HUES6 (cell line): ENCODE measurements at regions not wholly inside any gene's neighbourhood (a gene's known extent, or its start where the extent isn't known, plus 50 kb on each side); places are given as distances from the start of the nearest gene placed in this dataset.

Source experiments
- H3K27ac ChIP-seq: 2 replicates; pipeline ENCODE4 v1.7.0; 2013; ENCODE audit warnings: low read depth, mild to moderate bottlenecking, low read length, inconsistent platforms
- H3K27me3 ChIP-seq: 2 replicates; pipeline ENCODE4 v1.6.1; 2013; ENCODE audit warnings: low read length; ENCODE audit not compliant: control insufficient read depth, insufficient read depth
- H3K36me3 ChIP-seq: 2 replicates; pipeline ENCODE4 v1.6.1; 2013; ENCODE audit warnings: low read length; ENCODE audit not compliant: control insufficient read depth, insufficient read depth
- H3K4me1 ChIP-seq: 2 replicates; pipeline ENCODE4 v1.6.1; 2013; ENCODE audit warnings: low read length; ENCODE audit not compliant: control insufficient read depth, insufficient read depth
- H3K4me3 ChIP-seq: 2 replicates; pipeline ENCODE4 v1.5.1; 2013; ENCODE audit warnings: low read depth, low read length
- H3K9ac ChIP-seq: one replicate; pipeline ENCODE4 v1.6.1; 2013; ENCODE audit warnings: mild to moderate bottlenecking, low read length
- H3K9me3 ChIP-seq: 2 replicates; pipeline ENCODE4 v1.6.1; 2013; ENCODE audit warnings: low read depth, low read length; ENCODE audit not compliant: control insufficient read depth, insufficient read depth

- H3K4me3 ChIP-seq, result no peak overlapping the region
- no peak overlapping the region for H3K9ac ChIP-seq
- H3K4me1 ChIP-seq, result 0 out of 2 replicates have a peak, but pooled peaks cover 3% of the 10 kb centered on the region
- H3K36me3 ChIP-seq, result no peaks in the 10 kb centered on the region
- peaks cover 5% of the 10 kb centered on the region; the same call in 1 of the 2 replicates for H3K9me3 ChIP-seq
- peaks cover 18% of the 10 kb centered on the region for H3K27me3 ChIP-seq
- no peak overlapping the region for H3K27ac ChIP-seq
Measured at GRCh38 chr2:217691516-217691915, 311.3 kb downstream of the TNS1 start.

GRCh38 chr2:217689053-217689452 lies 313.7 kb downstream of the TNS1 start:
- H3K4me3 ChIP-seq, result no peak overlapping the region
- H3K36me3 ChIP-seq, result no peaks in the 10 kb centered on the region
- no peak overlapping the region for H3K9ac ChIP-seq
- peaks cover 41% of the 10 kb centered on the region for H3K27me3 ChIP-seq
- no peak overlapping the region for H3K27ac ChIP-seq
- H3K9me3 ChIP-seq, result peaks cover 5% of the 10 kb centered on the region; the same call in 1 of the 2 replicates
- peaks cover 7% of the 10 kb centered on the region; the same call in 1 of the 2 replicates for H3K4me1 ChIP-seq

DNA sequence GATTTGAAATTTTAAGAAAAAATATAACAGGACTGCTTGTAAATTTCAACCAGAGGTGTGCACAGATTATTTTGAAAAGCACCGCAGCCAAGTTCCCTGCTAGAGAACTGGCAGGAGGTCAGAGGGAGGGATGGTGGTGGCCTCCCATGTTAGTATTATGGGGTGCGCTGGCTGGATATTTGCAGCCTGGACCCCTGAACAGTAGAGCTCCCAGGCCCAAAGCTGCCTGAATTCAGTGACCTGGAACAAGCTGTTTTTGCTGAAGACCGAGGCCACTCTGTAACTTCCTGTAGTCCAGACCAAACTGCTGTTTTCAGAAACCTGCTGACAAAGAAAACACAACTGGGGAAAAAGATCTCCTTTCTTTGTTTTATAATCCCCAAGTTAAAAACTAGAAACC lies 314.3 kb downstream of the TNS1 start:
- Histone ChIP-seq H3K4me1 (peaks cover 7% of the 10 kb centered on the region; the same call in 1 of the 2 replicates), H3K9me3 (peaks cover 5% of the 10 kb centered on the region; the same call in 1 of the 2 replicates), H3K9ac (no peak overlapping the region), H3K36me3 (no peaks in the 10 kb centered on the region), H3K27me3 (peaks cover 45% of the 10 kb centered on the region), H3K4me3 (no peak overlapping the region), H3K27ac (no peak overlapping the region)

GRCh38 chr2:217687771-217688170 lies 315.0 kb downstream of the TNS1 start:
- no peaks in the 10 kb centered on the region for H3K36me3 ChIP-seq
- peaks cover 7% of the 10 kb centered on the region; the same call in 1 of the 2 replicates for H3K4me1 ChIP-seq
- no peak overlapping the region for H3K9ac ChIP-seq
- peaks cover 46% of the 10 kb centered on the region for H3K27me3 ChIP-seq
- peaks cover 5% of the 10 kb centered on the region; the same call in 1 of the 2 replicates for H3K9me3 ChIP-seq
- no peak overlapping the region for H3K27ac ChIP-seq
- no peak overlapping the region for H3K4me3 ChIP-seq

DNA sequence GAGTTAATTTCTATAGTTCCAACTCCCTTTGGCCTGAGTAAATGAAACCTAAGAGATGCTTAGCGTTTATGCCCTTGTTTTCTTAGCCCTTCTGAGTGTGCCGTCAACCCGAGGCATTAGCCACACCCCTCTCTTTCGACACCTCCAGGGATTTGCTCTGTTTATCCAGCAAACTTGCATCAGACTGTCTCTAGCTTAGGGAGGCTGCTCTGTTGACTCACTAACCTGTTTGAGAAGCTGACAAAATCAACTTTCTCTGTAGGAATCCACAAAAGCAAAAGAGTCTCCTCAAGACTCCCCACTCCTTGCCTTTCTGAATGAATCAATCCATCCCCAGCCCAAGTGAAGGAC lies 317.6 kb downstream of the TNS1 start:
- no peak overlapping the region for H3K27ac ChIP-seq
- H3K4me1 ChIP-seq, result peaks cover 5% of the 10 kb centered on the region; the same call in 1 of the 2 replicates
- peaks cover 55% of the 10 kb centered on the region for H3K27me3 ChIP-seq
- no peak overlapping the region for H3K9ac ChIP-seq
- H3K9me3 ChIP-seq, result no peaks in the 10 kb centered on the region
- H3K4me3 ChIP-seq, result no peak overlapping the region
- no peaks in the 10 kb centered on the region for H3K36me3 ChIP-seq

GRCh38 chr2:217684431-217685254 lies 318.2 kb downstream of the TNS1 start:
- Histone ChIP-seq H3K9ac (no peak overlapping the region), H3K27ac (no peak overlapping the region), H3K4me3 (no peak overlapping the region), H3K9me3 (no peaks in the 10 kb centered on the region), H3K27me3 (peaks cover 53% of the 10 kb centered on the region), H3K36me3 (no peaks in the 10 kb centered on the region), H3K4me1 (peaks cover 5% of the 10 kb centered on the region; the same call in 1 of the 2 replicates)

DNA sequence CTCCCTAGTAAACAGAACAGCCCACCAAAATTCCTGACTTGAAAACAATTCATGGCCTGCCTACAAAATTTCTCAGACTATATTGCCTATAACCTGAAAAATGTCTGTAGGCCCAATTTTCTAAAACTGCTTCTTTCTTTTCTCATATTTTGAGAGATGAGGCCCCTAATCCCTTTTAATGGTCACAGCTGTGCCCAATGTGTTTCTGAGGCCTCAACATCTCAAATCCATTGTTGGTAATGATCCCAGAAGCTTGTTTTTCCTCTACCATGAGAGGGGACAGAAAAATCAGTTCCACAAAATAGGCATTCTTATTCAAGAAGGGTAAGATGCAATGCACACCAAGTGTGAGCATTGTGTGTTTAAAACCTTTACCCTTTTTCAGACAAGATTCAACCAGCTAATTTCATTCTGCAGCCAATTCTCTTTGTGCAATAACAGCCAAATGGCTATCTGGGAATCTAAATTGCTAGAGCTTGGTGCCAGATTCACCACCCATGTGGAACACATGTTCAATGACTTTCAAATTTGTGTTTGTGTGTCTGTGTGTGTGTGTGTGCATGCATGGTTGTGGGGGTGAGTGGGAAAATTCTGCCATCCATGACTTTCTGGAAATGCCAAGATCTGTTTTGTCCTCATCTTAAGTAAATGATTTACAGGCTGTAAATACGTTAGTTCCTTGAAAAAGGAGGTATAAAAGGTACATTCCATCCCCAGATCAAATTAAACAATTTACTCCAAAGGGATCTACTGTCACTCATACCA lies 319.5 kb downstream of the TNS1 start:
- H3K27me3 ChIP-seq, result peaks cover 52% of the 10 kb centered on the region
- no peak overlapping the region for H3K9ac ChIP-seq
- no peak overlapping the region for H3K4me3 ChIP-seq
- no peaks in the 10 kb centered on the region for H3K36me3 ChIP-seq
- H3K4me1 ChIP-seq, result peaks cover 5% of the 10 kb centered on the region; the same call in 1 of the 2 replicates
- no peak overlapping the region for H3K27ac ChIP-seq
- no peaks in the 10 kb centered on the region for H3K9me3 ChIP-seq

GRCh38 chr2:217681791-217682190 lies 321.0 kb downstream of the TNS1 start:
- Histone ChIP-seq H3K36me3 (no peaks in the 10 kb centered on the region), H3K27me3 (peaks cover 38% of the 10 kb centered on the region), H3K4me1 (peaks cover 5% of the 10 kb centered on the region; the same call in 1 of the 2 replicates), H3K27ac (no peak overlapping the region), H3K4me3 (no peak overlapping the region), H3K9me3 (no peaks in the 10 kb centered on the region), H3K9ac (no peak overlapping the region)

- Histone ChIP-seq H3K36me3 (no peaks in the 10 kb centered on the region), H3K9me3 (no peaks in the 10 kb centered on the region), H3K27me3 (peaks cover 25% of the 10 kb centered on the region), H3K27ac (no peak overlapping the region), H3K9ac (no peak overlapping the region), H3K4me3 (no peak overlapping the region), H3K4me1 (peaks cover 2% of the 10 kb centered on the region; the same call in 1 of the 2 replicates)
Measured at GRCh38 chr2:217680381-217680780, 322.4 kb downstream of the TNS1 start.

DNA sequence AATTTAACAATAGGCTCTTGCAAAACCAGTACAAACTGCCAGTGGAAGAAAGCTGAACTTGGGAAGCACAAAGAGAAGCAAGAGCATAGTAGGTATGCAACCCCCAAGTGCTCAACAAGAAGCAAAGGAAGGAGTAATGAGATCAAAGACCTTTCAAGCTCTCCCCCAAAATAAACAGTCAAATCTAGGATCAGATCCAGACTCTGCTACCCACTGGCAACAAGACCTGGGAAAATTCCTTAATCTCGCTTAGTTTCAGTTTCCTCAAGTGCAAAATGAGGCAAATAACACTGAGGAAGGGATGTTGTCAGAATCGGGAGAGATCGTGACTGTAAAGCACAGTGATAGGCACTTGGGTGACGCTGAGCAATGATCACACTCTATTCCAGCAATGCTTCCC lies 329.2 kb downstream of the TNS1 start:
- Histone ChIP-seq H3K27me3 (peaks cover 3% of the 10 kb centered on the region), H3K9me3 (no peaks in the 10 kb centered on the region), H3K27ac (no peak overlapping the region), H3K36me3 (no peaks in the 10 kb centered on the region), H3K4me1 (no peaks in the 10 kb centered on the region), H3K9ac (no peak overlapping the region), H3K4me3 (no peak overlapping the region)

DNA sequence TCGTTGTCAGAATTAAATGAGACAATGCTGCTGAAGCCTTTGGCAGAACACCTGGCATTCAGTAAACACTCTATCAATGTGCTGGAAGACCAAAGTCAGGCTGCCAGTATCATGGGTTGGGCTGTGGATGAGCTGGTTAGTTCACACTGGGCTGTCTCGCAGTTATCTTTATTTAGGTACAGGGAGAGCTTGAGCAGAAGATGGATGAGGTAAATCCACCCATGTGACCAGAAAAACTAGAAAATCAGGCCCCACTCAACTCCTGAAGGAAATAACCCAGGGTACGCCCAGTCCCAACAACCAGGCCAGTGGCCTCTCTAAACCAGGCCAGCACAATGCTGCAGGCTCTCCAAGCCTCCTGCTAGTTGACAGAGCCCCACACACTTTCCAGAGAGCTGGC lies 330.3 kb downstream of the TNS1 start:
- no peaks in the 10 kb centered on the region for H3K4me1 ChIP-seq
- H3K27me3 ChIP-seq, result peaks cover 3% of the 10 kb centered on the region
- H3K9ac ChIP-seq, result no peak overlapping the region
- H3K27ac ChIP-seq, result no peak overlapping the region
- H3K9me3 ChIP-seq, result no peaks in the 10 kb centered on the region
- no peak overlapping the region for H3K4me3 ChIP-seq
- no peaks in the 10 kb centered on the region for H3K36me3 ChIP-seq
